ENCODE measurements at regions not wholly inside any gene's neighbourhood (a gene's known extent, or its start where the extent isn't known, plus 50 kb on each side); places are given as distances from the start of the nearest gene placed in this dataset.
A peak's percentile ranks its signal among the peaks of the same experiment; 100 is the strongest.

GRCh38 chr5:178808886-178809285 is 50.9 kb upstream of the ZNF354B start:
- Mint-ChIP-seq H3K27me3 (peaks cover 0 to 5% of the 10 kb centered on the region in 2 donors), H3K4me1 (no peaks in the 10 kb centered on the region), H3K4me3 (no peak overlapping the region), H3K27ac (no peak overlapping the region), H3K36me3 (no peaks in the 10 kb centered on the region), H3K9me3 (no peaks in the 10 kb centered on the region)
- ATAC-seq (replicated peaks) (no peak), DNase-seq (no peak)

DNA sequence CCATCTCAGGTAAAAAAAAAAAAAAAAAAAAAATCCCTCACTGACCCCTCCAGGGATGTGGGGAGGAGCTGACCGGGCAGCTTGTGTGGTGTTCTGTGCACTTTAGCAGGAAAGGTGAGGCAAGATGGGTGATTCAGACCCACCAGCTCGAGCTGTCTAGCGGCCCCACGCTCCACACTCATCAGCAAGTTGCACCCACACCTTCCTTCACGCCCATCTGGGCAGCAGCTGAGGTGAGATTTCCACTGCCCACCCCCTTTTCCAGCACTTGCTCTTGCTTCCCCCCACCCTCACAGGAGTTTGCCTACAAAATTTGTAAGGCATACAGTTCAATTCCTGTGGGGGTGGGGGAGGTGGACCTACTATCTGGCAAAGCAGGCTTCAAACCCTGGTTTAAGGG is 58.7 kb upstream of the ZNF354B start:
- Mint-ChIP-seq H3K27ac (no peak overlapping the region), H3K4me3 (no peak overlapping the region), H3K27me3 (peaks cover 4 to 9% of the 10 kb centered on the region in 2 donors), H3K36me3 (no peaks in the 10 kb centered on the region), H3K9me3 (peaks cover 0 to 5% of the 10 kb centered on the region in 2 donors), H3K4me1 (no peaks in the 10 kb centered on the region)
- DNase-seq (no peak), ATAC-seq (replicated peaks) (no peak)

DNA sequence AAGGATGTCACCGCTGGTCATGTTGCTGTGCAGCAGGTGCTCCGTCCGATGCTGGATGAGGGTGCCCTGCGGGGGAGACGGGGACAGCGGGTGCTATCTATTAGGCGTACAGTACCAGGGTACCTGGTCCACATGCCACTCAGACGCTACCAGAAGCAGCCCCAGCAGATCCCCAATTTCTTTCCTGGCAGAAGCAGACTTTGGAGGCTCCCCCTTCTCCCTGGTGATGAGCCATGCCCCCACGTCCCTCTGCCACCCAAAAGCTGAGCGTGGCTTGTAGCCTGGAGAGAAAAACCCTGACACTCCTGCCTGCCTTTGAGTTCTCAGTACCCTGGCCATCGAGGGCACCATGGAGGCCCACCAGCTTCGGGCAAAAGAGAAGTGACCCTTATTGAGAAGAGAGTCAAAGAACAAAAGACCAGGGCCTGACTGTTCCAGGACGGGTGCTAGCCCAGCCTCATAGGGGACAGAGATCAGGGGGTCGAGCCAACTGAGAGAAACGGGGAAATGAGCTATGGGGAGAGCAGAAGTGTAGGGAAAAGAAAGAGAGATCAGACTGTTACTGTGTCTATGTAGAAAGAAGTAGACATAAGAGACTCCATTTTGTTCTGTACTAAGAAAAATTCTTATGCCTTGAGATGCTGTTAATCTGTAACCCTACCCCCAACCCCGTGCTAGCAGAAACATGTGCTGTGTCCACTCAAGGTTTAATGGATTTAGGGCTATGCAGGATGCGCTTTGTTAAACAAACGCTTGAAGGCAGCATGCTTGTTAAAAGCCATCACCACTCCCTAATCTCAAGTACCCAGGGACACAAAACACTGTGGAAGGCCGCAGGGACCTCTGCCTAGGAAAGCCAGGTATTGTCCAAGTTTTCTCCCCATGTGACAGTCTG is 62.0 kb upstream of the ZNF354B start:
- H3K4me3 Mint-ChIP-seq: no peak overlapping the region
- H3K27me3 Mint-ChIP-seq: peaks cover 4 to 15% of the 10 kb centered on the region in 2 donors
- DNase-seq (no peak), ATAC-seq (replicated peaks) (peak in 1 of 2 donors; percentile 16)
- H3K9me3 Mint-ChIP-seq: peaks cover 0 to 5% of the 10 kb centered on the region in 2 donors
- H3K4me1 Mint-ChIP-seq: no peaks in the 10 kb centered on the region
- no peaks in the 10 kb centered on the region for H3K36me3 Mint-ChIP-seq
- H3K27ac Mint-ChIP-seq: no peak overlapping the region

- Mint-ChIP-seq H3K36me3 (no peaks in the 10 kb centered on the region), H3K9me3 (peaks cover 0 to 5% of the 10 kb centered on the region in 2 donors), H3K27me3 (peaks cover 4 to 15% of the 10 kb centered on the region in 2 donors), H3K27ac (no peak overlapping the region), H3K4me1 (no peaks in the 10 kb centered on the region), H3K4me3 (no peak overlapping the region)
- DNase-seq (peak; percentile 23), ATAC-seq (replicated peaks) (peak; percentile 39 to 96)
Observed at GRCh38 chr5:178797101-178797521, 62.6 kb upstream of the ZNF354B start.

GRCh38 chr5:178796165-178796945 is 63.4 kb upstream of the ZNF354B start:
- Mint-ChIP-seq H3K27ac (no peak overlapping the region), H3K4me1 (no peaks in the 10 kb centered on the region), H3K27me3 (peaks cover 4 to 15% of the 10 kb centered on the region in 2 donors), H3K9me3 (peaks cover 0 to 4% of the 10 kb centered on the region in 2 donors), H3K4me3 (no peak overlapping the region), H3K36me3 (no peaks in the 10 kb centered on the region)
- ATAC-seq (replicated peaks) (no peak), DNase-seq (no peak)

GRCh38 chr5:178794433-178794832 is 64.0 kb upstream of the ZNF354A start:
- no peak for DNase-seq
- Mint-ChIP-seq H3K4me1 (no peaks in the 10 kb centered on the region), H3K27me3 (peaks cover 4 to 15% of the 10 kb centered on the region in 2 donors), H3K4me3 (no peak overlapping the region), H3K36me3 (no peaks in the 10 kb centered on the region), H3K27ac (no peak overlapping the region), H3K9me3 (no peaks in the 10 kb centered on the region)
- no peak for ATAC-seq (replicated peaks)

DNA sequence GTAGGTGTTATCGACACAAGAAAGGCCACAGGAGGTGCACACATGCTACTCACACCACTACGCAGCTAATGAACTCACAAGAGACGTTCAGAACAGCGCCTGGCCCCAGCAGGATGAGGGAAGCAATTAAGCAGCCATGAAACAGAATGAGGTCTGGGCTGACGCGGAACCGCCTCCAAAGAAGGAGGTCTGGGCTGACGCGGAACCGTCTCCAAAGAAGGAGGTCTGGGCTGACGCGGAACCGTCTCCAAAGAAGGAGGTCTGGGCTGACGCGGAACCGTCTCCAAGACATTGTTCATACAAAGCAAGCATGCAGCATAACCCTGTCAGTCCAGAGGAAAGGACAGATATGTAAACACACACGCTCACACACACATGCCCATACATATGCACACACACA is 63.2 kb upstream of the ZNF354A start:
- Mint-ChIP-seq H3K4me1 (no peaks in the 10 kb centered on the region), H3K4me3 (no peak overlapping the region), H3K9me3 (no peaks in the 10 kb centered on the region), H3K27me3 (peaks cover 4 to 20% of the 10 kb centered on the region in 2 donors), H3K36me3 (no peaks in the 10 kb centered on the region), H3K27ac (no peak overlapping the region)
- ATAC-seq (replicated peaks) (no peak), DNase-seq (no peak)

GRCh38 chr5:178793151-178793550 is 62.7 kb upstream of the ZNF354A start:
- peak; percentile 36 to 56 for ATAC-seq (replicated peaks)
- Mint-ChIP-seq H3K27ac (no peak overlapping the region), H3K4me1 (no peaks in the 10 kb centered on the region), H3K9me3 (no peaks in the 10 kb centered on the region), H3K4me3 (no peak overlapping the region), H3K36me3 (no peaks in the 10 kb centered on the region), H3K27me3 (peaks cover 4 to 20% of the 10 kb centered on the region in 2 donors)
- DNase-seq: no peak

GRCh38 chr5:178791976-178792375 is 61.5 kb upstream of the ZNF354A start:
- no peaks in the 10 kb centered on the region for H3K36me3 Mint-ChIP-seq
- DNase-seq (no peak), ATAC-seq (replicated peaks) (no peak)
- no peak overlapping the region for H3K27ac Mint-ChIP-seq
- H3K27me3 Mint-ChIP-seq: peaks cover 4 to 19% of the 10 kb centered on the region in 2 donors
- H3K4me1 Mint-ChIP-seq: no peaks in the 10 kb centered on the region
- no peaks in the 10 kb centered on the region for H3K9me3 Mint-ChIP-seq
- no peak overlapping the region for H3K4me3 Mint-ChIP-seq

DNA sequence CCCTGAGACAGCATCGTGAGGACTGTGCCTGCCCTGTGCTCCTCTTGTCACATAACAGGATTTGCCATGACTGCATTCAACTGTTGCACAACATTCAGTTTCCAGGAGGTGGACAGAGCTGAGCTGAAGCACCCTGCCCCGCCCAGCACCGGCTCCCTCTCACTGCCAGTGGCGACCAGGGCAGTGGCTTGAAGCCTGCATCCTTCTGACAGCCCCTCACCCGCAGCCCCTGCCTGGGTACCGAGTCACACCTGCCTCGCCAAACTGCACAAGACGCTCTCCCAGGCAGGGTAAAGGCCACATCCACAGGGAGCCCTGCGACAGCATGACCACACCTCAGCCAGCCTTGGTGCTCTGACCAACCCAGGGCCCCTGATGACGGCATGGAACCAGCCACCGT is 59.9 kb upstream of the ZNF354A start:
- DNase-seq: no peak
- Mint-ChIP-seq H3K27ac (no peak overlapping the region), H3K4me1 (no peaks in the 10 kb centered on the region), H3K9me3 (no peaks in the 10 kb centered on the region), H3K4me3 (no peak overlapping the region), H3K36me3 (no peaks in the 10 kb centered on the region), H3K27me3 (peaks cover 0 to 15% of the 10 kb centered on the region in 2 donors)
- ATAC-seq (replicated peaks): no peak

GRCh38 chr5:178788381-178789085 is 58.1 kb upstream of the ZNF354A start:
- no peak for ATAC-seq (replicated peaks)
- H3K27ac Mint-ChIP-seq: no peak overlapping the region
- no peak overlapping the region for H3K4me3 Mint-ChIP-seq
- DNase-seq: no peak
- H3K36me3 Mint-ChIP-seq: no peaks in the 10 kb centered on the region
- no peaks in the 10 kb centered on the region for H3K9me3 Mint-ChIP-seq
- H3K4me1 Mint-ChIP-seq: no peaks in the 10 kb centered on the region
- peaks cover under 1 to 16% of the 10 kb centered on the region in 2 donors for H3K27me3 Mint-ChIP-seq

DNA sequence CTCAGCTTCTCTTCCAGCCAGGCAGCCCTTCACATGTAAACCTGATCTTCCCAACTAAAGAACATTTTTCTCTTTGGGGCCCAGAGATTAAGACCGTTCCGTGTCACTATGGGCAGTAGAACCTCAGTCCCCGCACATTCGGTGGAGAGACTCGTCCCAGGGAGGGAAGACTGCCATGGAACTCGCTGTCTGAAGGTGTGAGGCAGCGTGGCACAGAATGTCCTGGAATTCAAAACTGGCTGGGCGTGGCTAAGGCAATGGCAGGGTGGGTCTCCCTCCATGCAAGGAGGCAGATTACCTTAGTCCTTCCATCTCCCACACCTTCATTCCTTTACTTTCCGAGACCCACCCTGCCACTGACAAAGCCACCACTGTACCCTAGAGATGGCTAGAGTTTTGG is 57.4 kb upstream of the ZNF354A start:
- Mint-ChIP-seq H3K36me3 (no peaks in the 10 kb centered on the region), H3K9me3 (no peaks in the 10 kb centered on the region), H3K4me1 (no peaks in the 10 kb centered on the region), H3K4me3 (no peak overlapping the region), H3K27ac (no peak overlapping the region), H3K27me3 (peaks cover 6 to 14% of the 10 kb centered on the region in 2 donors)
- DNase-seq (no peak), ATAC-seq (replicated peaks) (no peak)

- Mint-ChIP-seq H3K4me3 (no peak overlapping the region), H3K36me3 (no peaks in the 10 kb centered on the region), H3K27me3 (peaks cover 6 to 14% of the 10 kb centered on the region in 2 donors), H3K4me1 (no peaks in the 10 kb centered on the region), H3K9me3 (no peaks in the 10 kb centered on the region), H3K27ac (no peak overlapping the region)
- ATAC-seq (replicated peaks) (no peak), DNase-seq (no peak)
Observed at GRCh38 chr5:178786859-178787499, 56.5 kb upstream of the ZNF354A start.

GRCh38 chr5:178786417-178786816 is 56.0 kb upstream of the ZNF354A start:
- Mint-ChIP-seq H3K27ac (no peak overlapping the region), H3K36me3 (no peaks in the 10 kb centered on the region), H3K4me3 (no peak overlapping the region), H3K27me3 (peaks cover 6 to 14% of the 10 kb centered on the region in 2 donors), H3K9me3 (no peaks in the 10 kb centered on the region), H3K4me1 (no peaks in the 10 kb centered on the region)
- ATAC-seq (replicated peaks) (no peak), DNase-seq (no peak)
